ENCODE measurements at regions not wholly inside any gene's neighbourhood (a gene's known extent, or its start where the extent isn't known, plus 50 kb on each side); places are given as distances from the start of the nearest gene placed in this dataset.
A peak's percentile ranks its signal among the peaks of the same experiment; 100 is the strongest.
"Not testable (repeated sequence)": the region's sequence is repeated elsewhere in the genome, so short reads cannot be mapped to it uniquely, and the experiment has no call there.

GRCh38 chrX:126489116-126489695 lies 63.4 kb downstream of the DCAF12L1 start:
- Histone ChIP-seq H3K9me3 (ENCODE audit: control insufficient read depth, insufficient read depth, low read length) (peaks cover 11% of the 10 kb centered on the region; the same call in 1 of the 2 replicates), H3K9ac (ENCODE audit: low read depth, low read length) (no peak overlapping the region), H3K4me1 (ENCODE audit: control insufficient read depth, insufficient read depth, low read length) (peaks cover 7% of the 10 kb centered on the region; the same call in 1 of the 2 replicates)

GRCh38 chrX:126485409-126485808 lies 67.2 kb downstream of the DCAF12L1 start:
- no peaks in the 10 kb centered on the region for H3K36me3 ChIP-seq (ENCODE audit: control insufficient read depth, insufficient read depth, low read length)
- H3K27ac ChIP-seq (ENCODE audit: low read depth, low read length), result no peak overlapping the region
- no peaks in the 10 kb centered on the region for H3K27me3 ChIP-seq (ENCODE audit: control insufficient read depth, insufficient read depth, low read length)
- H3K9me3 ChIP-seq (ENCODE audit: control insufficient read depth, insufficient read depth, low read length), result no peaks in the 10 kb centered on the region
- no peak overlapping the region for H3K9ac ChIP-seq (ENCODE audit: low read depth, low read length)
- peaks cover 7% of the 10 kb centered on the region; the same call in 1 of the 2 replicates for H3K4me1 ChIP-seq (ENCODE audit: control insufficient read depth, insufficient read depth, low read length)
- no peak overlapping the region for H3K4me3 ChIP-seq (ENCODE audit: low read depth, low read length)

More at GRCh38 chrX:126489116-126489695, 63.4 kb downstream of the DCAF12L1 start:
- H3K36me3 ChIP-seq (ENCODE audit: control insufficient read depth, insufficient read depth, low read length), result no peaks in the 10 kb centered on the region
- H3K27me3 ChIP-seq (ENCODE audit: control insufficient read depth, insufficient read depth, low read length), result no peaks in the 10 kb centered on the region
- H3K4me3 ChIP-seq (ENCODE audit: low read depth, low read length), result no peak overlapping the region
- no peak overlapping the region for H3K27ac ChIP-seq (ENCODE audit: low read depth, low read length)

GRCh38 chrX:126481916-126482315 lies 70.7 kb downstream of the DCAF12L1 start:
- H3K36me3 ChIP-seq (ENCODE audit: control insufficient read depth, insufficient read depth, low read length), result no peaks in the 10 kb centered on the region
- H3K9me3 ChIP-seq (ENCODE audit: control insufficient read depth, insufficient read depth, low read length), result no peaks in the 10 kb centered on the region
- no peak overlapping the region for H3K27ac ChIP-seq (ENCODE audit: low read depth, low read length)
- H3K27me3 ChIP-seq (ENCODE audit: control insufficient read depth, insufficient read depth, low read length), result no peaks in the 10 kb centered on the region
- H3K9ac ChIP-seq (ENCODE audit: low read depth, low read length), result no peak overlapping the region
- no peak overlapping the region for H3K4me3 ChIP-seq (ENCODE audit: low read depth, low read length)
- no peaks in the 10 kb centered on the region for H3K4me1 ChIP-seq (ENCODE audit: control insufficient read depth, insufficient read depth, low read length)

DNA sequence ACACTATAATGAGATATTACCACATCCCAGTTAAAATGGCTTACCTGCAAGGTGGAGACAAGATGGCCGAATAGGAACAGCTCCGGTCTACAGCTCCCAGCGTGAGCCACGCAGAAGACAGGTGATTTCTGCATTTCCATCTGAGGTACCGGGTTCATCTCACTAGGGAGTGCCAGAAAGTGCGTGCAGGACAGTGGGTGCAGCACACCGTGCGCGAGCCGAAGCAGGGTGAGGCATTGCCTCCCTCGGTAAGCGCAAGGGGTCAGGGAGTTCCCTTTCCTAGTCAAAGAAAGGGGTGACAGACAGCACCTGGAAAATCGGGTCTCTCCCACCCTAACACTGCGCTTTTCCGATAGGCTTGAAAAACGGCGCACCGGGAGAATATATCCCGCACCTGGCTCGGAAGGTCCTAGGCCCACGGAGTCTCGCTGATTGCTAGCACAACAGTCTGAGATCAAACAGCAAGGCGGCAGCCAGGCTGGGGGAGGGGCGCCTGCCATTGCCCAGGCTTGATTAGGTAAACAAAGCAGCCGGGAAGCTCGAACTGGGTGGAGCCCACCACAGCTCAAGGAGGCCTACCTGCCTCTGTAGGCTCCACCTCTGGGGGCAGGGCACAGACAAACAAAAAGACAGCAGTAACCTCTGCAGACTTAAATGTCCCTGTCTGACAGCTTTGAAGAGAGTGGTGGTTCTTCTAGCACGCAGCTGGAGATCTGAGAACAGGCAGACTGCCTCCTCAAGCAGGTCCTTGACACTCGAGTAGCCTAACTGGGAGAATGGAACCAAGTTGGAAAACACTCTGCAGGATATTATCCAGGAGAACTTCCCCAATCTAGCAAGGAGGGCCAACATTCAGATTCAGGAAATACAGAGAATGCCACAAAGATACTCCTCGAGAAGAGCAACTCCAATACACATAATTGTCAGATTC lies 92.5 kb downstream of the DCAF12L1 start:
- not testable (repeated sequence) for H3K9me3 ChIP-seq (ENCODE audit: control insufficient read depth, insufficient read depth, low read length); H3K27me3 ChIP-seq (ENCODE audit: control insufficient read depth, insufficient read depth, low read length); H3K4me1 ChIP-seq (ENCODE audit: control insufficient read depth, insufficient read depth, low read length); H3K36me3 ChIP-seq (ENCODE audit: control insufficient read depth, insufficient read depth, low read length)
- peak overlapping the region; percentile 70 for H3K4me3 ChIP-seq (ENCODE audit: low read depth, low read length)
- H3K9ac ChIP-seq (ENCODE audit: low read depth, low read length), result peak overlapping the region; percentile 91
- peak overlapping the region; percentile 59 for H3K27ac ChIP-seq (ENCODE audit: low read depth, low read length)

DNA sequence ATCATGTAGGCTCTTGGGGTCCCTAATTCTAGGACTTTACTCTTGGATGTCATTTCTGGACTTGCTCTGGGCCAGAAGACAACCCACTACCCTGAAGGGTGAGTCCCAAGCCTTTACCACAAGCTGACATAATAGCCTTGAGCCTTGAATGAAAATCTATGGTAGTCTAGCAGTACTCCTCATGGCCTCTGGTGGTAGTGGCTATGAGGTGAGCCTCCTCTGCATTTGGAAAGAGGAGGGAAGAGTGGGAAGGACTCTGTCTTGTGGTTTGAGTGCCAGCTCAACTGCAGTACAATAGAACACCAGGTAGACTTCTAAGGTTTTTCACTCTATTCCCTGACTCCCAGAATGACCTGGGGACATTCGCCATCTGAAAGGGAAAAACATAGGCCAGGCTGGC lies 96.5 kb downstream of the DCAF12L1 start:
- Histone ChIP-seq H3K9me3 (ENCODE audit: control insufficient read depth, insufficient read depth, low read length) (0 out of 2 replicates have a peak, but pooled peaks cover 8% of the 10 kb centered on the region), H3K4me1 (ENCODE audit: control insufficient read depth, insufficient read depth, low read length) (0 out of 2 replicates have a peak, but pooled peaks cover 7% of the 10 kb centered on the region), H3K27me3 (ENCODE audit: control insufficient read depth, insufficient read depth, low read length) (no peaks in the 10 kb centered on the region), H3K9ac (ENCODE audit: low read depth, low read length) (no peak overlapping the region), H3K27ac (ENCODE audit: low read depth, low read length) (no peak overlapping the region), H3K4me3 (ENCODE audit: low read depth, low read length) (no peak overlapping the region), H3K36me3 (ENCODE audit: control insufficient read depth, insufficient read depth, low read length) (no peaks in the 10 kb centered on the region)

DNA sequence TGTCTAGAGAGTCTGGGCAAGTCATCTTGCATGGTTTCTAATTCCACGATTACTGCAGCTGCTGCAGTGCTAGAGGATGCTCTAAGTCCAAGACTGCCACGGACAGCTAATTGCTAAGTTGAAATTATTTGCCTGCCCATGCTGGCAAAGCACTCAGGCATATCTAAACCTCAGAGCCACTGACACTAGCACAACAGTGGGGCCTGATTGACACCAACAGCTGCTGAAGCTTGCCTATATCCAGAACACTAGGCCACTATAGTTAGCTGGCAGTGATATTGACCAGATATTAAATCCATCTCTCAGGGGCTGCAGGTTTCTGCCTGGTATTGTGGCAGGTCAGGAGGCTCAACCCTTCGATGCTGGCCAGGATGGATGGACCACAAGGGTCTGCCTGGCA lies 103.9 kb downstream of the DCAF12L1 start:
- Histone ChIP-seq H3K4me3 (ENCODE audit: low read depth, low read length) (no peak overlapping the region), H3K9ac (ENCODE audit: low read depth, low read length) (no peak overlapping the region), H3K4me1 (ENCODE audit: control insufficient read depth, insufficient read depth, low read length) (no peaks in the 10 kb centered on the region), H3K27me3 (ENCODE audit: control insufficient read depth, insufficient read depth, low read length) (no peaks in the 10 kb centered on the region), H3K36me3 (ENCODE audit: control insufficient read depth, insufficient read depth, low read length) (no peaks in the 10 kb centered on the region), H3K9me3 (ENCODE audit: control insufficient read depth, insufficient read depth, low read length) (peaks cover 11% of the 10 kb centered on the region; the same call in 1 of the 2 replicates), H3K27ac (ENCODE audit: low read depth, low read length) (no peak overlapping the region)

Measured in HUES48 (cell line).